Effector memory CD8-positive, alpha-beta T cell (primary cell): ENCODE measurements at regions not wholly inside any gene's neighbourhood (a gene's known extent, or its start where the extent isn't known, plus 50 kb on each side); places are given as distances from the start of the nearest gene placed in this dataset.
A peak's percentile ranks its signal among the peaks of the same experiment; 100 is the strongest.

Experiments
- ATAC-seq: fragments of 150-1000 bp; cut with Tn5 transposase; replicated peaks from 2 replicates; pipeline ENCODE4 v1.10.0; 2021; ENCODE audit warnings: mild to moderate bottlenecking, moderate library complexity
- DNase-seq, 3 experiments: peaks; one replicate each; pipeline ENCODE4 v3.0.0; 2021
- H3K27ac Mint-ChIP-seq, 2 donors: one replicate each; pipeline ENCODE4 v1.8.0; 2022; ENCODE audit warnings: mild to moderate bottlenecking in 2 of 2, mixed read lengths in 2 of 2, moderate library complexity in 2 of 2
- H3K27me3 Mint-ChIP-seq, 2 donors: one replicate each; pipeline ENCODE4 v1.8.0; 2022; ENCODE audit warnings: mixed read lengths in 2 of 2
- H3K36me3 Mint-ChIP-seq: one replicate; pipeline ENCODE4 v1.8.0; 2022; ENCODE audit warnings: mild to moderate bottlenecking, moderate library complexity, mixed read lengths; ENCODE audit not compliant: insufficient read depth
- H3K4me1 Mint-ChIP-seq, 2 donors: one replicate each; pipeline ENCODE4 v1.8.0; 2022; ENCODE audit warnings: low read depth in 2 of 2, mixed read lengths in 2 of 2
- H3K4me3 Mint-ChIP-seq, 2 donors: one replicate each; pipeline ENCODE4 v1.8.0; 2022; ENCODE audit warnings: mild to moderate bottlenecking in 2 of 2, mixed read lengths in 2 of 2, moderate library complexity in 2 of 2
- H3K9me3 Mint-ChIP-seq, 2 donors: one replicate each; pipeline ENCODE4 v1.8.0; 2022; ENCODE audit warnings: mixed read lengths in 2 of 2

DNA sequence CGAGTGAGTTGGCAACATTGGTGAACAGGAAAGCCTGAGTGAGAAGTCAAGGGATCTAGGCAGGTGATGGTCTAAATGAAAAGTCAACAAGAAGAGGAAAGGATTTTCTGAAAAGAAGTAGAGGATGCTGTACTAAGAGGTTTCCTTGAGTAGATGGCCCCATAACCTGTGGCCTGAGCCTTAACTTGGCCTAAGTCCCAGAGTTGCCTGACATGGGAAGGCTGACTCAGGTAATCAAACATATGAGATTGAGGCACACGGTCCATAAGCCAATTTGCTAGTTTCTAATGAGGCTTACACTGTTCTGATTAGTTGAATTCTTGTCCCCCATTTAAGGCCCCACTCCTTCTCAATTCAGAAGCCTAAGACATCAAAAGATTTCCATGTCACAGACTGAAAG lies 262.5 kb upstream of the LMCD1 start:
- no peaks in the 10 kb centered on the region for H3K36me3 Mint-ChIP-seq
- DNase-seq, result no peak
- H3K9me3 Mint-ChIP-seq, result no peaks in the 10 kb centered on the region
- peaks cover 0 to 5% of the 10 kb centered on the region in 2 donors for H3K4me1 Mint-ChIP-seq
- H3K4me3 Mint-ChIP-seq, result no peak overlapping the region
- no peaks in the 10 kb centered on the region for H3K27me3 Mint-ChIP-seq
- no peak overlapping the region for H3K27ac Mint-ChIP-seq
- ATAC-seq, result no peak

GRCh38 chr3:8239718-8240695 lies 261.6 kb upstream of the LMCD1 start:
- Mint-ChIP-seq H3K4me1 (no peaks in the 10 kb centered on the region), H3K27me3 (no peaks in the 10 kb centered on the region), H3K9me3 (peaks cover 0 to 2% of the 10 kb centered on the region in 2 donors), H3K27ac (no peak overlapping the region), H3K36me3 (no peaks in the 10 kb centered on the region), H3K4me3 (no peak overlapping the region)
- ATAC-seq (peak; percentile 45), DNase-seq (peak in 1 of 3 experiments; percentile 5)

- DNase-seq (no peak), ATAC-seq (no peak)
- H3K36me3 Mint-ChIP-seq, result no peaks in the 10 kb centered on the region
- H3K4me3 Mint-ChIP-seq, result no peak overlapping the region
- peaks cover 6 to 18% of the 10 kb centered on the region in 2 donors for H3K27me3 Mint-ChIP-seq
- no peak overlapping the region for H3K27ac Mint-ChIP-seq
- peaks cover 0 to 2% of the 10 kb centered on the region in 2 donors for H3K9me3 Mint-ChIP-seq
- H3K4me1 Mint-ChIP-seq, result no peaks in the 10 kb centered on the region
Measured at GRCh38 chr3:8246070-8246469, 255.6 kb upstream of the LMCD1 start.

DNA sequence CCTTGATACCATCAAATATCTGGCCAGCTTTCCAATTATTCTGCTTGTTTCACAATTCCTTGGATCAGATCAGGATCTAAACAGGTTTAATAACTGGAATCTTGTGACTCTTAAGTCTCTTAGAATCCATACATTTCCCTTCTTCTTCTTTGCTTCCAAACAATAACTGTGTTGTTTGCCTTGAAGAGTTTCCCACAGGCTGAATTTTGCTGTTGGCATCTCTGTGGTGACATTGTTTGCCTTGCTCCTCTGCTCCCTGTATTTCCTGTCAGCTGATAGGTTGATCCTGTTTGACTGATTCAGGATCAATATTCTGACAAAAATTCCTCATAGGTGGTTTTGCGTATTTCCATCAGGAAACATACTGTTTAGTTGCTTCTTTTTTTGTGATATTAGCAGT lies 248.4 kb upstream of the LMCD1 start:
- H3K36me3 Mint-ChIP-seq, result no peaks in the 10 kb centered on the region
- H3K4me3 Mint-ChIP-seq, result no peak overlapping the region
- H3K27ac Mint-ChIP-seq, result no peak overlapping the region
- no peaks in the 10 kb centered on the region for H3K4me1 Mint-ChIP-seq
- no peak for ATAC-seq
- no peak for DNase-seq
- peaks cover 0 to 7% of the 10 kb centered on the region in 2 donors for H3K9me3 Mint-ChIP-seq
- H3K27me3 Mint-ChIP-seq, result peaks cover 19 to 30% of the 10 kb centered on the region in 2 donors

DNA sequence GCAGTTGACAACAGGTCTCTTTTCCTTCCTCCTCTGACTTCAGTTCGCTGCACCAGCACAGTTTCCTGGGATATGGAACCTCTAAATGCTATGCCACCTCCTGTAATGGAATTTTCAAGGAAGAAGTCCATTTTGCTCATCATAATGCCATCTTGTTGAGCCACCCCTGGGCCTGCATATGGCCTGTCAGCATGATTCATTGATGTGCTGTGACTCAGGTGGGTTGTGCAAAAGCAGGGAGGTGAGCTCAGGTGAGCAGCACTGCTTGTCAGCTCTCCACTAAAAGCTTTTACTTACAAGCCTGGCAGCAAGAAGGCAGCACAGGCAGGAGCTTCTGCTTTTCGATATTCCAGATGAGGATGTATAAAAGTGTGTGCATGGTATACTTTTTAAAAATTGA lies 247.1 kb upstream of the LMCD1 start:
- DNase-seq (no peak), ATAC-seq (no peak)
- H3K27ac Mint-ChIP-seq, result no peak overlapping the region
- H3K9me3 Mint-ChIP-seq, result peaks cover 0 to 7% of the 10 kb centered on the region in 2 donors
- no peak overlapping the region for H3K4me3 Mint-ChIP-seq
- peaks cover 18 to 28% of the 10 kb centered on the region in 2 donors for H3K27me3 Mint-ChIP-seq
- no peaks in the 10 kb centered on the region for H3K36me3 Mint-ChIP-seq
- H3K4me1 Mint-ChIP-seq, result no peaks in the 10 kb centered on the region

- ATAC-seq, result no peak
- Mint-ChIP-seq H3K27ac (no peak overlapping the region), H3K9me3 (peaks cover 0 to 7% of the 10 kb centered on the region in 2 donors)
Measured at GRCh38 chr3:8255725-8256124, 245.9 kb upstream of the LMCD1 start.

DNA sequence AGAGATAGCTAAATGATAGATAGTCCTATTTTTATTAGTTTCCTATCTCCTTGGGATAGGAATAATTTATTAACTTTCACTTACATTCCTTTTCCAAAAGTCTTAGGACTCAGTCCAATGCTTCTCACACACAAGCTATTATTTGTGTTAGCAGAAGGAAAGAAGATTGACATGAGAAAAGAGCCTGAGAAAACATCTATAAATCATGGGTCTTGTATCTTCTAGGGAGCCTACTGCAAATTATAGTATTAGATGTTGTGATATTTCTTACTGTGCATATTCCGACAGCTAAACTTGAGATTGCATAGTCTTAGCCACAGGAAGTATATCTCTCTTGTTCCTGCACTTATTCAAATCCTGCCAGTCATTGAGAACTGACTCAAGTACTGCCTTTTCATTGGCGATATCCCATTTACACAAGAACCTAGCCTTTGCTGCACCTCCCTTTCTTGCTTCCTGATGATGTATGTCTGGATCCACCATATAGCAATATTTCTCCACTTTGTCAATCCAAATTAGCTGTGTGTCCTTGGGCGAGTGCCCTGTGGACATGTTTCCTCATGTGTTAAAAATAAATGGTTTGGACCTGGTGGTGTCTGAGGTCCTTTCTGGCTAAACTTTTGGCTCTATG lies 245.1 kb upstream of the LMCD1 start:
- Mint-ChIP-seq H3K36me3 (no peaks in the 10 kb centered on the region), H3K9me3 (peaks cover under 1 to 12% of the 10 kb centered on the region in 2 donors), H3K4me1 (no peaks in the 10 kb centered on the region), H3K4me3 (no peak overlapping the region), H3K27me3 (peaks cover 15 to 20% of the 10 kb centered on the region in 2 donors), H3K27ac (no peak overlapping the region)
- DNase-seq (no peak), ATAC-seq (no peak)

More at GRCh38 chr3:8255725-8256124, 245.9 kb upstream of the LMCD1 start:
- no peak for DNase-seq
- H3K4me1 Mint-ChIP-seq, result no peaks in the 10 kb centered on the region
- H3K27me3 Mint-ChIP-seq, result peaks cover 18 to 19% of the 10 kb centered on the region in 2 donors
- H3K4me3 Mint-ChIP-seq, result no peak overlapping the region
- H3K36me3 Mint-ChIP-seq, result no peaks in the 10 kb centered on the region

DNA sequence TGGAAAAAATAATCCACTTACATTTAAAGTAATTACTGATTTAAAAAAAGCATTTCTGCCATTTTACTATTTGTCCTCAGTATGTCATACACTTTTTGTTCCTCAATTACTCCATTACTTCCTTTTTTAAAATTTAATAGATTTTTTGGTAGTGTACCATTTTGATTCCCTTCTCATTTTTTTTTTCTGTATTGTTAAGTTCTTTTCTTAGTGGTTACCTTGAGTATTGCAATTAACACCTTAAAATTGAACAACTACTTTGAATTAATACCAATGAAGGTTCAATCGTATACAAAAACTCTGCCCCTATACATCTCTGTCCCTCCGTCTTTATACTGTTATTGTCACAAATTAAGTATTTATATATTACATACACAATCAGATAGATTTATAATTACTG lies 240.6 kb upstream of the LMCD1 start:
- Mint-ChIP-seq H3K4me1 (no peaks in the 10 kb centered on the region), H3K36me3 (no peaks in the 10 kb centered on the region), H3K9me3 (peaks cover 3 to 17% of the 10 kb centered on the region in 2 donors), H3K27ac (no peak overlapping the region), H3K4me3 (no peak overlapping the region), H3K27me3 (peaks cover 21 to 27% of the 10 kb centered on the region in 2 donors)
- DNase-seq (no peak), ATAC-seq (no peak)

DNA sequence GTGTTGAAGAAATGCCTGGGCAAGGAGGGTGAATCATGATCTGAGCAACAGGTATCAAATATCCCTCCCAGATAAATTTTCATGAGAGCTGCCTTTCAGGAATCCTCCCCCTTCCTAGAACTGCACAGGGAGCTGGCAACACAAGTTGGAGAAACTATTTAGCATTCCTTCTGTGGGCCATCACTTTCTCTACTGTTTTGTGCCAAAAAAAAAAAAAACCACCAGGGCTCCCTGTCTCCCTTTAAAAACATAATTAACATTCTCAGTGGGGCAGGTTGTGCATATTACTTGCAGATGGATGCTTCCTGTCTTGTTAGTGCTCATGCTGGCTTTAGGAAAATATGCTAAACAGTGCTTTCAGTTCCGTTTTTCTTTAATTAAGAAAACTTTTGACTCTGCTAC lies 234.9 kb upstream of the LMCD1 start:
- peaks cover 1 to 3% of the 10 kb centered on the region in 2 donors for H3K9me3 Mint-ChIP-seq
- no peak overlapping the region for H3K4me3 Mint-ChIP-seq
- no peaks in the 10 kb centered on the region for H3K36me3 Mint-ChIP-seq
- peaks cover 30 to 32% of the 10 kb centered on the region in 2 donors for H3K27me3 Mint-ChIP-seq
- no peaks in the 10 kb centered on the region for H3K4me1 Mint-ChIP-seq
- no peak for ATAC-seq
- DNase-seq, result no peak
- no peak overlapping the region for H3K27ac Mint-ChIP-seq

DNA sequence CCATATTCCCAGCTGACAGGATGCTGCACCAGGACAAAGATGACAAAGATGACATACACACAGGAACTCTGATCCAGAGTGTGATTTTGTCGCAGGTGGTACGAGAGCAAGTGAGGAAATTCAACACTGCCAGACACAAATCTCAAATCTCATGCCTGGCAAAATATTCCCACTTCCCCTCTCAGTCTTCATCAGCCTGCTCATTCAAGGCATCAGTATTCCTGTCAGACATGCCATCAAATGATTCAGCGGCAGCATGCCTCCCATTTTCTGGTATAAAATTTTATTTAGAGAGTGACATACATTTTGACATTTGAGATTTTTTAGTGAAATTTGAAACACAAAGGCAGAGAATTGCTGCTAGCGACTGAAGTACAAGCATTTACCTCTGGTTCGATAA lies 228.1 kb upstream of the LMCD1 start:
- Mint-ChIP-seq H3K4me1 (no peaks in the 10 kb centered on the region), H3K27ac (no peak overlapping the region), H3K9me3 (no peaks in the 10 kb centered on the region), H3K36me3 (no peaks in the 10 kb centered on the region), H3K27me3 (peaks cover 10 to 15% of the 10 kb centered on the region in 2 donors), H3K4me3 (no peak overlapping the region)
- DNase-seq, result no peak
- no peak for ATAC-seq

DNA sequence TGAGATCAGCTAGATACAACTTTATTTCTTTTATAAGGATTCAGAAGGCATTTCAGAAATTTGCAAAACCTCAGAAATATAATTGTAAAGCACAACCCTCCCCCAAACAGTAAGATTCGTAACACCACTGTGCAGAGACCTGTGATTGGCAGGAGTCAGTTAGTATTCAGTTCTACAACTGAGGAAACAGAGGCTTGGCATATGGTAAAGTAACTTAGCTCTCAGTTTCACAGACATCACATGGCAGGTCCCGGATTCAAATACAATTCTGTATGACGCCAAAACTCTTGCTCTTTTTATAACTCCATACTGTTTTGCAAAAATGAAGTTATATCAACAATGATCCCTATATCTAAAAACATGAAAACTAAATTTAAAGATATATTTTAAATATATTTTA lies 225.6 kb upstream of the LMCD1 start:
- H3K27ac Mint-ChIP-seq, result no peak overlapping the region

GRCh38 chr3:8276506-8276905 lies 225.1 kb upstream of the LMCD1 start:
- peaks cover 6 to 16% of the 10 kb centered on the region in 2 donors for H3K27me3 Mint-ChIP-seq
- no peak overlapping the region for H3K4me3 Mint-ChIP-seq
- no peaks in the 10 kb centered on the region for H3K4me1 Mint-ChIP-seq
- no peak overlapping the region for H3K27ac Mint-ChIP-seq
- no peaks in the 10 kb centered on the region for H3K36me3 Mint-ChIP-seq
- no peaks in the 10 kb centered on the region for H3K9me3 Mint-ChIP-seq
- DNase-seq, result no peak
- ATAC-seq, result no peak

More for the DNA sequence above, 225.6 kb upstream of the LMCD1 start:
- Mint-ChIP-seq H3K9me3 (no peaks in the 10 kb centered on the region), H3K36me3 (no peaks in the 10 kb centered on the region), H3K4me1 (no peaks in the 10 kb centered on the region), H3K4me3 (no peak overlapping the region), H3K27me3 (peaks cover 10 to 11% of the 10 kb centered on the region in 2 donors)
- ATAC-seq (no peak), DNase-seq (no peak)

DNA sequence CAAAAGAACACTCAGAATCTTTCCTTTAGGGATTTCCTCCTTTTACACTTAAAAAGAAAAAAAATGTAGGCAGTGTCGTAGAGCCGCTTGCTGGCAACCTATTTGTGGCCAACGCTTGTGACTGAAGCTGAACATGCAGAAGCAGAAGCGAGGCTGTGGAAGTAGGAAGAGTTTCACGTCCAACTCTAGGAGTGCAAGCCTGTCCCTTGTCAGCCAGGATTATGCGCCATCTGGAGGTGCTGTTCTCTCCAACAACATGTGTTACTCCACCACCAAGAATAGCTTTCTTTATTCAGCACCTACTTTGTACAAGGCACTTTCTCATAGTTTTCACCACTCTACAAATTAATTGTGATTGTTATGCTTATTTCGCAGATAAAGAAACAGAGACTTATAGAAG lies 223.2 kb upstream of the LMCD1 start:
- no peak overlapping the region for H3K27ac Mint-ChIP-seq

DNA sequence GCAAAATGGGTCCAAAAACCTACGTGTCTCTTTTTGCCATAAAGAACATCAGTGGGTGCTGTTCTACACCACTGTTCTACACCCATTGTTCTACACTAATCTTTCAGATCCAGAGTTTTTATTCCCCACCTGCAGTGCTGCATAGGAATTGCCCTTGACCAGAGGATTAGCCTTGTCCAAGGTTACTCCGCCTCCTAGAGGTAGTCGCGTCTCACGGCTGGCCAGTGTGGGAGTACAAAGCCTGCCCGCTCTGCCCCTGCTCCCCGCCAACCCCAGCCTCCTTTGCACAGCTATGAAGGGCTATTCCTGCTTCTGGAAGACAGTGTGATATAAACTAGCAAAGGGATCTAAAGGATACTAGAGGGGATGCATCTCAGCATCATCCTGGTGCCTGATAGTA lies 222.1 kb upstream of the LMCD1 start:
- ATAC-seq (no peak), DNase-seq (no peak)
- Mint-ChIP-seq H3K36me3 (no peaks in the 10 kb centered on the region), H3K9me3 (no peaks in the 10 kb centered on the region), H3K27ac (no peak overlapping the region), H3K4me1 (no peaks in the 10 kb centered on the region), H3K27me3 (peaks cover 0 to 11% of the 10 kb centered on the region in 2 donors), H3K4me3 (no peak overlapping the region)

More for the DNA sequence above, 223.2 kb upstream of the LMCD1 start:
- Mint-ChIP-seq H3K4me1 (no peaks in the 10 kb centered on the region), H3K9me3 (no peaks in the 10 kb centered on the region), H3K36me3 (no peaks in the 10 kb centered on the region), H3K27me3 (peaks cover 0 to 16% of the 10 kb centered on the region in 2 donors), H3K4me3 (no peak overlapping the region)
- DNase-seq (no peak), ATAC-seq (no peak)
